GM10266 (cell line): ENCODE measurements at regions not wholly inside any gene's neighbourhood (a gene's known extent, or its start where the extent isn't known, plus 50 kb on each side); places are given as distances from the start of the nearest gene placed in this dataset.

Experiments used
- DNase-seq: peaks from one replicate; pipeline ENCODE4 v3.0.0; 2012; ENCODE audit errors: extremely low spot score
- TF ChIP-seq, protein P1 (sequence below): IDR thresholded peaks from 2 replicates; pipeline ENCODE4 v1.5.1; 2012; ENCODE audit warnings: mild to moderate bottlenecking, low read depth; ENCODE audit not compliant: control insufficient read depth, insufficient read depth; ENCODE audit errors: missing control alignments

DNA sequence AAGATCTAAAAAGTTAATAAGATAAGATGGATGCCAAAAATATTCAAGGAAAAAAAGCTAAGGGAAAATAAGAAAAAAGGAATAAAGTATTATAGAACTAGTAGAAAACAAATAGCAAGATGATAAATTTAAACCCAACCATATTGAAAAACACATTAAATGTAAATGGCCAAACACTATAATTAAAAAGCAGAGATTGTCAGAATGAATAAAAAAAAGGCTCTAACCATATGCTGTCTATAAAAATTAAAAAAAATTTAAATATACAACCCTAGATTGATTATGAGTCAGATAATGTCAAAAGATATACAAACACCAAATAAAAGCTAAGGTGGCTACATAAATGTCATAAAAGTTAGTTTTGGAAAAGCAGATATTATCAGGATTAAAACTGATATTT is 617.5 kb upstream of the SGCG start:
- no peak for DNase-seq
- TF ChIP-seq, protein P1, sequence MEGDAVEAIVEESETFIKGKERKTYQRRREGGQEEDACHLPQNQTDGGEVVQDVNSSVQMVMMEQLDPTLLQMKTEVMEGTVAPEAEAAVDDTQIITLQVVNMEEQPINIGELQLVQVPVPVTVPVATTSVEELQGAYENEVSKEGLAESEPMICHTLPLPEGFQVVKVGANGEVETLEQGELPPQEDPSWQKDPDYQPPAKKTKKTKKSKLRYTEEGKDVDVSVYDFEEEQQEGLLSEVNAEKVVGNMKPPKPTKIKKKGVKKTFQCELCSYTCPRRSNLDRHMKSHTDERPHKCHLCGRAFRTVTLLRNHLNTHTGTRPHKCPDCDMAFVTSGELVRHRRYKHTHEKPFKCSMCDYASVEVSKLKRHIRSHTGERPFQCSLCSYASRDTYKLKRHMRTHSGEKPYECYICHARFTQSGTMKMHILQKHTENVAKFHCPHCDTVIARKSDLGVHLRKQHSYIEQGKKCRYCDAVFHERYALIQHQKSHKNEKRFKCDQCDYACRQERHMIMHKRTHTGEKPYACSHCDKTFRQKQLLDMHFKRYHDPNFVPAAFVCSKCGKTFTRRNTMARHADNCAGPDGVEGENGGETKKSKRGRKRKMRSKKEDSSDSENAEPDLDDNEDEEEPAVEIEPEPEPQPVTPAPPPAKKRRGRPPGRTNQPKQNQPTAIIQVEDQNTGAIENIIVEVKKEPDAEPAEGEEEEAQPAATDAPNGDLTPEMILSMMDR: no peak

DNA sequence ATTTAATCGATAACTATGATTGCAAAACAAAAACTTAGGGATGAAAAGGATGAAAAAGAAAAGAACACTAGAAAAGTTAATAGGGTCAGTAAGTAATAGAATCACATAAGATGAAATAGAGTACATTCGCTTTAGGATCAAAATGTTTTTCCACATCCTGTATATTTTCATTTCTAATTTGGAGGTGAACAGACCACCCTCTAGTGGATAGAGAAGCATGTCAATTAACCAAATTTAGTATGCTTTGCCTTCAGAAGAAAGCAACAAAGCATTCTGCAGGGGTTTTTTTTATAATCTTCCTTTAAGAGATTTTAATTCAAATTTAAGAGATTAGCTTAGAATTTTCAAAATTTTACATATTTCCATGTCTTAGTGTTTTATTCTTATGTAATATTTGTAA is 611.0 kb upstream of the SGCG start:
- TF ChIP-seq, protein P1: no peak
- no peak for DNase-seq

DNA sequence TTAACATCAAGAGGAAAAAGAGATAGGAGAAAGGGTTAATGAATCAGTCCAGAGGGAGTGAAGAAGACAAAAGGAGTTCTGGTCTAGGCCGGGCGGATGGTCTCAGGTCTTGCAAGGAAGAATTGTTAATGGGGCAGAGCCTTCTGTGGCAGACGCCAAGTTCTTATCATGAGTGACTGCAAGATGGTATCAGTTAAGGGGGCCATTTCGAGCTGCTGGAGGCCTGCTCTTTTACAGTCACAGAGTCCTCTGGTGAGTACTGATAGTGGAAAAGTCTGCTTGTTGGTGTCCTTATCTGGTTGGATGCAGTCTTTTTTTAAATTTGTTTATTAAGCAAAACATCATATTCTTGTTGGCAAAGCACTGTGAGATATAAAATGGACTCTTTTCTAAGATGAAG is 590.9 kb upstream of the SGCG start:
- TF ChIP-seq, protein P1: no peak
- no peak for DNase-seq

DNA sequence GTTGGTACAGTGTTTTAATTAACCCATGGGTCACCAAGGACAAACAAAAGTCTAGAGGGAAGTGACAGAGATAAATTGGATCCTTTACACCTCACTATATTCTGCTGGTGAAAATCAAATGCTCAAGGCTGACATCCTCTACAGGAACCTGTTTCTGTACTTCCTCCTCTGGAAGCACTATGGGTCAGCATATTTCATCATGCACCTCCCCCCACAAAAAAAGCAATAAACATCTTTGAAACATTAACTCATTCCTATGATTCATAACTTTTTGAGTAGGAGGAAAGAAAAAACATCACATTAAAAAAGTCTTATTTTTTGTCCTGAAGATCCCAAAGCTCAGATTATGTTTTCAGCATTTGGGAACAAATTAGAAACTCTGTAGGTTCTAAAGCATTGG is 588.3 kb upstream of the SGCG start:
- no peak for DNase-seq
- TF ChIP-seq, protein P1: no peak

DNA sequence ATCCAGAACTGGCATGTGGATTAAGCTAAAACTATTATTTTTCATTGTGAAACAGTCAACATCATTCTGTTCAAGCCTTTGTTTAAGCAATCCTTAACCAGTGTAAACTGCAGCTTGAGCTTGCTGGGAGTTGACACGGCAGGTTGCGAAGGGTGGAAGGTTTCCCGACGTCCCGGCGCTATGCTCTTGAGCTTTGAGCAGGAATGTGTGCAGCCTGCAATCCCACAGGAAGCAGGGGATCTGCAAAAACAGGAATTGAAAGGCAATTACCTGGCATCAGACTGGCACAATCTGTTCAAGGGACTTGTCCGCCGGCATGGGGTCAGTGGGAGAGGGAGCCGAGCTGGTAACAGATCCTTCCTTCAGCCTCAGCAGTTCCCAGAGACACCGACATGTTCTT is 586.7 kb upstream of the SGCG start:
- DNase-seq: no peak
- TF ChIP-seq, protein P1: no peak

DNA sequence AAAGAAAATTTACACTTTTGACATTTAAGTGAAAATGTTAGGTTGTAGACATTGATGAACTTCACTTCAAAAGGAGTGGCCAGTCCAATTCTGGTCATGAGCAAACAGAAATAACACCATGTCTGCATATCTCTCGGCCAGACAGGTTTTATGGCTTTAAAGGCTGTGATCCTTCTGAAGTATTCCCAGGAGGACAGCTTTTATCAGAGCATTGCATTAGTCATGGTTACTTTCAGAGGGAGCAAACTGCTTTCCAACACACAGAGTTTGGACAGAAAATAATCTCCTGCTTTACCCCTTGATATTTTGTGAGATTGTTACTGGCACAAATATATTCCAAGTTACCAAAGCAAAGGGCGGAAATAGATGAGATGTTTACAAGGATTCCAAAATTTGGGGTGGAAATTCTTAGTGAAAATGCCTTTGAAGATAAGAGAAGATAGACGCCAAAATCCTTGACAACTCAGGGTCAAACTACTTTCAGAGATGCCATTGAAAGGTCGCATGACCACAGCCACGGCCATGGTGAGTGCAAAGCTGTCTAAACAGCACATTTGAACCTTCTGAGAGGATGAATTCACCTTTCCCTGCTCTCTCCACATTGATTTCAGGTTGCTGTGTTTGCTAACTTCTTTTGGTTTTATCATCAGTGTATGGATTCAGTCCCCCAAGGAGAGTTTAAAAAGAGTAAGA is 584.5 kb upstream of the SGCG start:
- TF ChIP-seq, protein P1: no peak
- no peak for DNase-seq

DNA sequence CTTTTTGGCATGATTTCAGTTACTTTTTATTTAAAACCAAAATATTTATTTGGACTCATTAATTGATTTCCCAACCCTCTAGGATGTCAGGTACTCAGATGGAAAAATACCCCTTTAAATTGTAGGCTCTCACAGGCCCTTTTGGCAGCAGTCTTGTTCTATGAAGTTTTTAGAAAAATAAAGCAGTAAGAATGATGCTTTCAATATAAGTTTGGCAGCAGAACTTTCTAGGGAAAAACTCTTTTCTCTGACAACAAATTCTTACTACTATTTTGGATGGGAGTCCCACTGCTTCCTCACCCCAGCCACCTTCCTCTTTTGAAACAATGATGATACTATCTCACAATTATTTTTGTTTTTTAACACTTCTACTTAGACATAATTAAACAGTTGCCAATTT is 581.6 kb upstream of the SGCG start:
- DNase-seq: no peak
- TF ChIP-seq, protein P1: no peak
